H1 (cell line): ENCODE measurements at regions not wholly inside any gene's neighbourhood (a gene's known extent, or its start where the extent isn't known, plus 50 kb on each side); places are given as distances from the start of the nearest gene placed in this dataset.

Experiments used
- ASH2L ChIP-seq: fragments of 200-600, 300-600 bp; sonication (generic); IDR thresholded peaks from one replicate; pipeline ENCODE4 v1.7.1; 2017; ENCODE audit warnings: low read length
- CBX8 ChIP-seq: fragments of 300-800, 300-1000 bp; sonication (generic); IDR thresholded peaks from 2 replicates; pipeline ENCODE4 v1.7.1; 2016; ENCODE audit warnings: low read depth, low read length, borderline replicate concordance
- CHD7 ChIP-seq: fragments of 300-600 bp; sonication (generic); IDR thresholded peaks from 2 replicates; pipeline ENCODE4 v1.7.1; 2012; ENCODE audit warnings: low read length, moderate library complexity, mild to moderate bottlenecking, inconsistent platforms; ENCODE audit not compliant: insufficient replicate concordance
- RBBP5 ChIP-seq: IDR thresholded peaks from 2 replicates; pipeline ENCODE4 v1.7.1; 2012; ENCODE audit warnings: low read depth, mild to moderate bottlenecking, inconsistent platforms, low read length, moderate library complexity, borderline replicate concordance
- TAF7 ChIP-seq: optimal IDR thresholded peaks from 2 replicates; pipeline ENCODE3; 2011; ENCODE audit warnings: low read depth, mild to moderate bottlenecking, inconsistent platforms, low read length, moderate library complexity, borderline replicate concordance
- YY1 ChIP-seq: IDR thresholded peaks from 2 replicates; pipeline ENCODE4 v1.6.1; 2011; ENCODE audit warnings: low read depth, mild to moderate bottlenecking, low read length
- ZNF274 ChIP-seq: IDR thresholded peaks from 2 replicates; pipeline ENCODE4 v1.7.0; 2012; ENCODE audit warnings: low read length, borderline replicate concordance; ENCODE audit errors: extremely low read depth
- TF ChIP-seq, protein P1 (sequence below): IDR thresholded peaks from 2 replicates; pipeline ENCODE4 v1.6.1; 2012; ENCODE audit warnings: low read length, inconsistent platforms

DNA sequence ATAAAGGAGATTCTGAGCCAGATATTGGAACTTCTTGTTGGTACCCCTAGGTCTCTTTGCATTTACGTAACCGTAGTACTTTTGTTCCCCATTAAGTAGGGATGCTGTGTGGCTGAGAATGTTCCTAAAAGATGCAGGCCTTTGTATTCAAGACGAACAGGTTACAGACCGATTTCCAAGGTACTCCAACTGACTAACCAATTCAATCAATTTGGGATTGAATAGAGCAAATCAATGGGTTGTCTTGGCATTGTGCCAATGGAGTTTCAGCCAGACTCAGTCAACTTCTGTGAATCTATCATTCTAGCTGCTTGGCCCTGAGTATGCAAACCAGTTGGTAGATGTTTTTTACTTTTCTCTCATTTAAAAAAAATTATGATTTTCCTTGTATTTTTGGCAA lies 347.3 kb upstream of the NPVF start (continued):
- TF ChIP-seq CHD7 (no peak), ZNF274 (no peak), TAF7 (no peak), RBBP5 (no peak), ASH2L (no peak), YY1 (no peak), CBX8 (no peak)
- TF ChIP-seq, protein P1, sequence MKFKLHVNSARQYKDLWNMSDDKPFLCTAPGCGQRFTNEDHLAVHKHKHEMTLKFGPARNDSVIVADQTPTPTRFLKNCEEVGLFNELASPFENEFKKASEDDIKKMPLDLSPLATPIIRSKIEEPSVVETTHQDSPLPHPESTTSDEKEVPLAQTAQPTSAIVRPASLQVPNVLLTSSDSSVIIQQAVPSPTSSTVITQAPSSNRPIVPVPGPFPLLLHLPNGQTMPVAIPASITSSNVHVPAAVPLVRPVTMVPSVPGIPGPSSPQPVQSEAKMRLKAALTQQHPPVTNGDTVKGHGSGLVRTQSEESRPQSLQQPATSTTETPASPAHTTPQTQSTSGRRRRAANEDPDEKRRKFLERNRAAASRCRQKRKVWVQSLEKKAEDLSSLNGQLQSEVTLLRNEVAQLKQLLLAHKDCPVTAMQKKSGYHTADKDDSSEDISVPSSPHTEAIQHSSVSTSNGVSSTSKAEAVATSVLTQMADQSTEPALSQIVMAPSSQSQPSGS, result no peak
